Body of pancreas (tissue), 4 donors: ENCODE measurements at regions not wholly inside any gene's neighbourhood (a gene's known extent, or its start where the extent isn't known, plus 50 kb on each side); places are given as distances from the start of the nearest gene placed in this dataset.

Experiments
- ATAC-seq: fragments of 150-250 bp; one replicate; pipeline ENCODE4 v1.9.1; 2016
- DNase-seq, 4 donors: peaks; one replicate each; pipeline ENCODE4 v3.0.0-alpha.2; 2019
- H3K27ac ChIP-seq, 4 donors: fragments of 200-600 bp; sonication (generic); 1 replicate in 3 of 4; 2 replicates in 1 of 4; pipeline versions ENCODE4 v1.5.1 to v1.6.1; 2016 to 2019; ENCODE audit warnings: mild to moderate bottlenecking in 1 of 4, mixed read lengths in 1 of 4, moderate library complexity in 1 of 4
- H3K27me3 ChIP-seq, 2 donors: fragments of 200-600 bp; sonication (generic); one replicate each; pipeline ENCODE4 v1.6.0; 2016; ENCODE audit warnings: mild to moderate bottlenecking in 1 of 2
- H3K36me3 ChIP-seq, 2 donors: fragments of 200-600 bp; sonication (generic); replicated peaks in 1 of 2; 2 replicates each; pipeline ENCODE4 v1.5.1; 2016; ENCODE audit warnings: low read depth in 2 of 2; ENCODE audit not compliant: insufficient read depth in 1 of 2
- H3K4me1 ChIP-seq: fragments of 200-600 bp; sonication (generic); one replicate; pipeline ENCODE4 v1.6.0; 2016
- H3K4me3 ChIP-seq, 2 donors: fragments of 200-600 bp; sonication (generic); 1 replicate in 1 of 2; 2 replicates in 1 of 2; pipeline ENCODE4 v1.5.1; 2016 to 2019
- H3K9me3 ChIP-seq, 3 donors: fragments of 200-600 bp; sonication (generic); 1 replicate in 2 of 3; 2 replicates in 1 of 3; pipeline ENCODE4 v1.5.1; 2016
- POLR2A ChIP-seq, 3 donors: fragments of 450-650 bp; IDR thresholded peaks; one replicate each; pipeline ENCODE4 v1.6.1; 2016; ENCODE audit warnings: antibody characterized with exemption in 3 of 3, mild to moderate bottlenecking in 2 of 3
- WGBS, 2 donors: methylation state at CpG; one replicate each; pipeline ENCODE4 v1.1.5; 2017; 5-methylcytosine and 5-hydroxymethylcytosine counted together
- intact Hi-C: fragments of 100-400 bp; cut with DNase I; formaldehyde crosslinking; loops from one replicate; pipeline ENCODE4 v1.15.1; 2023
- TF ChIP-seq, protein P1 (sequence below), 7 experiments: fragments of 450-650 bp in 4 of 7; fragments of 200-600 bp in 3 of 7; sonication (generic) in 3 of 7; IDR thresholded peaks; one replicate each; pipeline ENCODE4 v1.5.1; 2016 to 2019; ENCODE audit warnings: antibody characterized with exemption in 7 of 7

GRCh38 chr13:84741253-84741652 is 859.0 kb upstream of the SLITRK1 start:
- intact Hi-C loops, result no loop called here
- TF ChIP-seq POLR2A (IDR thresholded peaks at IDR 0.05), result no peak
- TF ChIP-seq, protein P1, sequence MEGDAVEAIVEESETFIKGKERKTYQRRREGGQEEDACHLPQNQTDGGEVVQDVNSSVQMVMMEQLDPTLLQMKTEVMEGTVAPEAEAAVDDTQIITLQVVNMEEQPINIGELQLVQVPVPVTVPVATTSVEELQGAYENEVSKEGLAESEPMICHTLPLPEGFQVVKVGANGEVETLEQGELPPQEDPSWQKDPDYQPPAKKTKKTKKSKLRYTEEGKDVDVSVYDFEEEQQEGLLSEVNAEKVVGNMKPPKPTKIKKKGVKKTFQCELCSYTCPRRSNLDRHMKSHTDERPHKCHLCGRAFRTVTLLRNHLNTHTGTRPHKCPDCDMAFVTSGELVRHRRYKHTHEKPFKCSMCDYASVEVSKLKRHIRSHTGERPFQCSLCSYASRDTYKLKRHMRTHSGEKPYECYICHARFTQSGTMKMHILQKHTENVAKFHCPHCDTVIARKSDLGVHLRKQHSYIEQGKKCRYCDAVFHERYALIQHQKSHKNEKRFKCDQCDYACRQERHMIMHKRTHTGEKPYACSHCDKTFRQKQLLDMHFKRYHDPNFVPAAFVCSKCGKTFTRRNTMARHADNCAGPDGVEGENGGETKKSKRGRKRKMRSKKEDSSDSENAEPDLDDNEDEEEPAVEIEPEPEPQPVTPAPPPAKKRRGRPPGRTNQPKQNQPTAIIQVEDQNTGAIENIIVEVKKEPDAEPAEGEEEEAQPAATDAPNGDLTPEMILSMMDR (IDR thresholded peaks at IDR 0.05), result no peak
- no peak for ATAC-seq

GRCh38 chr13:84739021-84739420 is 856.7 kb upstream of the SLITRK1 start:
- WGBS, 2 donors, result 58 to 76% methylated on average over 2 of the region's 2 CpGs
- ATAC-seq, result no peak

More at GRCh38 chr13:84741253-84741652, 859.0 kb upstream of the SLITRK1 start:
- Histone ChIP-seq H3K4me3 (no peak overlapping the region), H3K27ac (no peak overlapping the region), H3K9me3 (no peaks in the 10 kb centered on the region), H3K36me3 (no peaks in the 10 kb centered on the region), H3K27me3 (no peaks in the 10 kb centered on the region), H3K4me1 (no peaks in the 10 kb centered on the region)
- no peak for DNase-seq

DNA sequence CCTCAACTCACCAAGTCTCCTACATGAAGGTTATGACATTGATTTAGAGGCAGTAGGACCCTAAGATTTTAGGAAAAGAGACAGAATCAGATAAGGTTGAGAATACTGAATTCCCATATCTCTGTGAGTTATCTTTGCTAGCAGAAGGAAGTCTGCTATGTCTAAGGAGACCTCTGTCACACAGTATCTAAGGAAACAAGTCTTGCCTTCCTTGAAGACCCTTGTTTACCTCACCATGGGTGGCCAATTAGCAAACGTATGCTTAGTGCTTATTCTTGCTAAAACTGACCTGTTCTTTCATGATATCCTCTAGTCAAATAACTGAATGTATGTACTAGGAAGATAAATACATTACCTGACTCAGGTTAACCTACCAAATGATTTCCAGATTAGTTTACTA is 855.4 kb upstream of the SLITRK1 start:
- Histone ChIP-seq H3K9me3 (no peaks in the 10 kb centered on the region), H3K4me3 (no peak overlapping the region), H3K4me1 (no peaks in the 10 kb centered on the region), H3K27ac (no peak overlapping the region), H3K27me3 (no peaks in the 10 kb centered on the region), H3K36me3 (no peaks in the 10 kb centered on the region)
- WGBS, 2 donors, result 17 to 45% methylated on average over 1 of the region's 1 CpG
- no peak for DNase-seq
- intact Hi-C loops, result no loop called here
- no peak for TF ChIP-seq POLR2A (IDR thresholded peaks at IDR 0.05)
- TF ChIP-seq, protein P1 (IDR thresholded peaks at IDR 0.05), result no peak
- no peak for ATAC-seq

More at GRCh38 chr13:84739021-84739420, 856.7 kb upstream of the SLITRK1 start:
- intact Hi-C loops, result no loop called here
- no peaks in the 10 kb centered on the region for H3K4me1 ChIP-seq
- TF ChIP-seq, protein P1 (IDR thresholded peaks at IDR 0.05), result no peak
- TF ChIP-seq POLR2A (IDR thresholded peaks at IDR 0.05), result no peak
- no peak overlapping the region for H3K27ac ChIP-seq
- no peaks in the 10 kb centered on the region for H3K9me3 ChIP-seq
- no peak overlapping the region for H3K4me3 ChIP-seq
- H3K27me3 ChIP-seq, result no peaks in the 10 kb centered on the region
- no peaks in the 10 kb centered on the region for H3K36me3 ChIP-seq
- no peak for DNase-seq

GRCh38 chr13:84730376-84730775 is 848.1 kb upstream of the SLITRK1 start:
- intact Hi-C loops, result no loop called here
- H3K4me1 ChIP-seq, result peaks cover 3% of the 10 kb centered on the region
- no peak overlapping the region for H3K4me3 ChIP-seq
- no peak for DNase-seq
- H3K27me3 ChIP-seq, result no peaks in the 10 kb centered on the region
- 36 to 43% methylated on average over 2 of the region's 2 CpGs for WGBS, 2 donors
- H3K9me3 ChIP-seq, result no peaks in the 10 kb centered on the region
- ATAC-seq, result no peak
- no peak overlapping the region for H3K27ac ChIP-seq
- H3K36me3 ChIP-seq, result no peaks in the 10 kb centered on the region
- TF ChIP-seq, protein P1 (IDR thresholded peaks at IDR 0.05), result no peak

DNA sequence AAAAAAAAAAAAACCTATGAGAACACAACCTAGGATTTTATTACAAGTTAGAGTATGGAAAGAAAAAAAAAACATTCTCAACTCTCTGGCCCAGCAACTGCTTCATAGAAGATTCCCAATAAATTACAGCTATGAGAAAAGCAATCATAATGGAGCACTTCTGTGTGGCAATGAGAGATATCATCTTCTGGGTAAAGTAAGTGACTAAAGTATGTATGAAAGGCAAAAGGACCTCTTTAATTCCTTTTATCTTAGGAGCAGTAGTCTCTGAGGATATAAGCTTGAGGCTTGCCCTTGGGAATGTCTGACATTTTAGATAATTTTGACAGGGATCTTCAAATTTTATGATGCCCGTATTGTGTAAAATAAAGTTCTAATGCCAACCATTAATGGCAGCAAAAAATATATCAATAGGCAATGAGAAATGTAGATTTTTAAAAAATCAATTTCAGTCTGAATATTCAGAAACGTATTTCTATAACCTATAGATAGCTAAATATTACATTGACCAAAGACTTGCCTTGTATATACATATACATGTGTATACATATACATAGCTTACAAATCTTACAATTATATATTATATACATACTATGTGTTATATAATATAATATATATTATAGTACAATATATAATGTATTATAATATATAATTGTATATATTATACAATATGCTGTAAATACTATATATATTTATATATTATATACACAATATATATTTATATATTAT is 823.9 kb upstream of the SLITRK1 start:
- no peaks in the 10 kb centered on the region for H3K4me1 ChIP-seq
- TF ChIP-seq POLR2A (IDR thresholded peaks at IDR 0.05), result no peak
- TF ChIP-seq, protein P1 (IDR thresholded peaks at IDR 0.05), result no peak
- H3K27me3 ChIP-seq, result no peaks in the 10 kb centered on the region
- DNase-seq, result no peak
- intact Hi-C loops, result no loop called here
- 87 to 89% methylated on average over 2 of the region's 2 CpGs for WGBS, 2 donors
- H3K9me3 ChIP-seq, result no peaks in the 10 kb centered on the region
- no peaks in the 10 kb centered on the region for H3K36me3 ChIP-seq
- H3K27ac ChIP-seq, result no peak overlapping the region
- ATAC-seq, result no peak
- H3K4me3 ChIP-seq, result no peak overlapping the region
